ENCODE measurements at regions not wholly inside any gene's neighbourhood (a gene's known extent, or its start where the extent isn't known, plus 50 kb on each side); places are given as distances from the start of the nearest gene placed in this dataset.

DNA sequence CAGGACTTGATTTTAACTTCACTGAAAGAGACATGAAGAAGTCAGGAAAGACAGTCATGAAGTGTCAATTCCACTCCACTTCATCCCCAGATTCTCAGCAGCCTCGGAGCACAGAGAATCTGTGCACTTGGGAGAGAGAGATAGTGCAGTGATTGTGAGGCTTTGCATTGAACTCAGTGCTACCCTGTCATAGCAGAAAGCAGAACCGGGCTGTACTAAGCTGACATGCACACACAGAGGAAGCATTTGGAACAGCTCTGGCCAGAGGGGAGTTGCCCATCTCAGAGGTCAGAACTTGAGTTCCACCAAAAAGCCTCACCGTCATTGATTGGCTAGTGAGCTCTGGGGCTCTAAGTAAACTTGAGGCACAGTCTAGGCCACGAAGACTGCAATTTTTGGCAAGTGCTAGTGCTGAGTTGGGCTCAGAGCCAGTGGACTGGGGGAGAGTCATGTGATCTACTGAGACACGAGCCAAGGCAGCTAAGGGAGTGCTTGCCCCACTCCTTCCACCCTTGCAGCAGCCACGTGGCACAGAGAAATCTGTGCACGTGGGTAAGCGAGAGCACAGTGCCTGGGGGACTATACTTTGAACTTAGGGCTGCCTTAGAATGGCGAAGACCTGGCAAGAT lies 810.2 kb upstream of the ADAMTS5 start:
- TF ChIP-seq, protein P1, sequence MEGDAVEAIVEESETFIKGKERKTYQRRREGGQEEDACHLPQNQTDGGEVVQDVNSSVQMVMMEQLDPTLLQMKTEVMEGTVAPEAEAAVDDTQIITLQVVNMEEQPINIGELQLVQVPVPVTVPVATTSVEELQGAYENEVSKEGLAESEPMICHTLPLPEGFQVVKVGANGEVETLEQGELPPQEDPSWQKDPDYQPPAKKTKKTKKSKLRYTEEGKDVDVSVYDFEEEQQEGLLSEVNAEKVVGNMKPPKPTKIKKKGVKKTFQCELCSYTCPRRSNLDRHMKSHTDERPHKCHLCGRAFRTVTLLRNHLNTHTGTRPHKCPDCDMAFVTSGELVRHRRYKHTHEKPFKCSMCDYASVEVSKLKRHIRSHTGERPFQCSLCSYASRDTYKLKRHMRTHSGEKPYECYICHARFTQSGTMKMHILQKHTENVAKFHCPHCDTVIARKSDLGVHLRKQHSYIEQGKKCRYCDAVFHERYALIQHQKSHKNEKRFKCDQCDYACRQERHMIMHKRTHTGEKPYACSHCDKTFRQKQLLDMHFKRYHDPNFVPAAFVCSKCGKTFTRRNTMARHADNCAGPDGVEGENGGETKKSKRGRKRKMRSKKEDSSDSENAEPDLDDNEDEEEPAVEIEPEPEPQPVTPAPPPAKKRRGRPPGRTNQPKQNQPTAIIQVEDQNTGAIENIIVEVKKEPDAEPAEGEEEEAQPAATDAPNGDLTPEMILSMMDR (IDR thresholded peaks at IDR 0.05; ENCODE audit: insufficient read depth, low read length, poor library complexity, severe bottlenecking), result no peak
- TF ChIP-seq EZH2phosphoT487 (conservative IDR thresholded peaks at IDR 0.05; ENCODE audit: low read length), result no peak
